GM23248 (cell line): ENCODE measurements at regions not wholly inside any gene's neighbourhood (a gene's known extent, or its start where the extent isn't known, plus 50 kb on each side); places are given as distances from the start of the nearest gene placed in this dataset.
A peak's percentile ranks its signal among the peaks of the same experiment; 100 is the strongest.

Experiments used
- DNase-seq: peaks from one replicate; pipeline ENCODE4 v3.0.0-alpha.2; 2015
- H2AFZ ChIP-seq: fragments of 200-600 bp; sonication (generic); 2 replicates; pipeline ENCODE4 v1.6.1; 2016; ENCODE audit warnings: antibody characterized with exemption
- H3F3A ChIP-seq: fragments of 200-600 bp; sonication (generic); 2 replicates; pipeline ENCODE4 v1.6.1; 2016; ENCODE audit warnings: mild to moderate bottlenecking, antibody characterized with exemption, mixed run types; ENCODE audit not compliant: insufficient read depth
- H3K27ac ChIP-seq: fragments of 200-600 bp; sonication (generic); 2 replicates; pipeline ENCODE4 v1.5.1; 2016; ENCODE audit warnings: mild to moderate bottlenecking
- H3K27me3 ChIP-seq: fragments of 200-600 bp; sonication (generic); replicated peaks from 2 replicates; pipeline ENCODE4 v1.6.1; 2016; ENCODE audit warnings: mild to moderate bottlenecking; ENCODE audit not compliant: insufficient read depth
- H3K36me3 ChIP-seq: fragments of 200-600 bp; sonication (generic); 2 replicates; pipeline ENCODE4 v1.6.1; 2016; ENCODE audit warnings: low read depth, mild to moderate bottlenecking
- H3K4me1 ChIP-seq: fragments of 200-600 bp; sonication (generic); 2 replicates; pipeline ENCODE4 v1.6.1; 2016; ENCODE audit warnings: mild to moderate bottlenecking; ENCODE audit not compliant: insufficient read depth
- H3K4me2 ChIP-seq: fragments of 200-600 bp; sonication (generic); one replicate; pipeline ENCODE4 v1.6.1; 2016; ENCODE audit warnings: mild to moderate bottlenecking; ENCODE audit not compliant: unreplicated experiment
- H3K4me3 ChIP-seq: fragments of 200-600 bp; sonication (generic); 2 replicates; pipeline ENCODE4 v1.5.1; 2016; ENCODE audit warnings: mild to moderate bottlenecking
- H3K79me2 ChIP-seq: fragments of 200-600 bp; sonication (generic); 2 replicates; pipeline ENCODE4 v1.6.1; 2016; ENCODE audit warnings: mild to moderate bottlenecking; ENCODE audit not compliant: insufficient read depth
- H3K9ac ChIP-seq: fragments of 200-600 bp; sonication (generic); 2 replicates; pipeline ENCODE4 v1.6.1; 2016; ENCODE audit warnings: mild to moderate bottlenecking
- H3K9me2 ChIP-seq: fragments of 200-600 bp; sonication (generic); 2 replicates; pipeline ENCODE4 v1.6.1; 2016; ENCODE audit warnings: mixed run types, mild to moderate bottlenecking, moderate library complexity; ENCODE audit not compliant: insufficient read depth
- H3K9me3 ChIP-seq: fragments of 200-600 bp; sonication (generic); one replicate; pipeline ENCODE4 v1.6.1; 2017; ENCODE audit warnings: low read depth
- H4K20me1 ChIP-seq: fragments of 200-600 bp; sonication (generic); 2 replicates; pipeline ENCODE4 v1.6.0; 2016; ENCODE audit not compliant: insufficient read depth
- EZH2 ChIP-seq: fragments of 200-600 bp; sonication (generic); IDR thresholded peaks from 2 replicates; pipeline ENCODE4 v1.6.1; 2018; ENCODE audit warnings: antibody characterized with exemption, mild to moderate bottlenecking; ENCODE audit not compliant: insufficient read depth, poor library complexity, severe bottlenecking
- EZH2phosphoT487 ChIP-seq: fragments of 200-600 bp; sonication (generic); IDR thresholded peaks from 2 replicates; pipeline ENCODE4 v1.6.1; 2018; ENCODE audit warnings: antibody characterized with exemption, moderate library complexity, mild to moderate bottlenecking, low read depth; ENCODE audit not compliant: insufficient read depth
- WGBS, 2 experiments: methylation state at CpG; one replicate each; pipeline ENCODE4 v1.1.6; 2015 to 2017; ENCODE audit warnings: low lambda C conversion rate in 2 of 2, low coverage in 1 of 2; ENCODE audit errors: missing lambda C conversion rate in 2 of 2; 5-methylcytosine and 5-hydroxymethylcytosine counted together
- in situ Hi-C: fragments of 300-500 bp; cut with MboI; formaldehyde crosslinking; loops from 2 replicates; pipeline ENCODE4 v1.15.0; 2020

DNA sequence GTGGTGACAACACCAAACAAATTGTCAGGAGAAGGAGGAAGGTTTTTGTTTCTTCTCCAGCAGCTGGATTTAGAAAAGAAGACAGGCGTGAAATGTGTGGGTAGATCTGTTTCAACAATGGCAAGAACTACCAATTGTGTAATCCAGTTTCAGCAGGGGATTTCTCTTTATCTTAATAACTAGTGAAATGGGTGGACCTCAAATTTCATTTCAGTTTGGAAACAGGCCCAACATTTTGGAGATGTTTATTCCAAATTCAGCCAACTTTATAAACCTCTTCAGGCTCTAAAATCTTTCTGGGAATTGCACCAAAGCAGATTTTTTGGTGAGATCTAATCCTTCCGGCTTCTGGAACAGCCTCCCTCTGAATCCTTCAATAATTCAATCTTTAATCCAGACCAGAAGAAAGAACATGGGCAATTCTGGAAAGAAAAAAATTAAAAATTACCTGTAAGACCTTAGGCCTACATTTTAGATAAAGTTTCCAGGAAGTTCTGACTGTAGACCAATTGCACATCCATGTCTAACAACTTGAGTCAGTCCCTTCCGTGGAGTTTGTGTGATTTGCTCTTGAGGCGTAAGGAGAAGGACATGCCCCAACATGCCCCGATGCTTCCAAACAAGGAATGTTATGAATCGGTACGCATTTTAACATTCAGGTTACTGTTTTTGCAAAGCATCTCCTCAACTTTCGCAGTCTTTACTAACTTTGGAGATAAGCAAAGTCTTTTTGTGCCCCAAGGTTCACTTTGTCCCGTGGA, 423.6 kb downstream of the IRX1 start:
- Histone ChIP-seq H3K4me2 (no peak overlapping the region), H3K9ac (peak overlapping the region; percentile 28; the same call in 1 of the 2 replicates), H3K4me3 (no peak overlapping the region), H3K9me3 (no peaks in the 10 kb centered on the region), H3K79me2 (no peaks in the 10 kb centered on the region), H3K27ac (peak overlapping the region; percentile 62), H3K4me1 (peaks cover 3% of the 10 kb centered on the region; the same call in 1 of the 2 replicates), H3K36me3 (no peaks in the 10 kb centered on the region), H2AFZ (peak overlapping the region; percentile 67), H3F3A (no peaks in the 10 kb centered on the region), H3K9me2 (no peaks in the 10 kb centered on the region), H4K20me1 (no peaks in the 10 kb centered on the region), H3K27me3 (no peaks in the 10 kb centered on the region)
- TF ChIP-seq EZH2 (no peak), EZH2phosphoT487 (no peak)
- DNase-seq, result peak; percentile 46
- WGBS, 2 experiments, result 13 to 16% methylated on average over 9 of the region's 9 CpGs
- in situ Hi-C loops, result no loop called here

DNA sequence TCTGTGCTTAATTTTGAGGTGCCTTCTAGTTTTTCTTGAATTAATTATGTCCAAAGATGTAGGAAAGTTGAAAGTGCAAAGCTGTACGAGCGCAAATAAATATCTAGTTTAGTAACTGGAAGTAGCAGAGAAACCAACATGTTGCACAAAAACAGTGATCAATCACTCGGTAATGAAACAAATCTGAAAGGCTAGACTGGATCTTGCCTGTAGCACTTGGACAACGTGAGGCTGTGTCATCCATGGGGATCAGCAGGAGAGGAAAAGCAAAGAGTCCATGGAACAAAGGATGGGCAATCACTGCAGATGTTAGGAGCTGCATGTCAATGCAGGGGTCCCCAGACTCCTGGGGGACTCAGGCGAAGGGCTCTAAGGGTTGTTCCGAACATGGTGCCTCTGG, 424.2 kb downstream of the IRX1 start:
- Histone ChIP-seq H3K36me3 (no peaks in the 10 kb centered on the region), H3K9me3 (no peaks in the 10 kb centered on the region), H3K4me3 (no peak overlapping the region), H3K79me2 (no peaks in the 10 kb centered on the region), H3K27me3 (no peaks in the 10 kb centered on the region), H4K20me1 (no peaks in the 10 kb centered on the region), H3K4me1 (peaks cover 3% of the 10 kb centered on the region; the same call in 1 of the 2 replicates), H3K27ac (peak overlapping the region; percentile 62), H3F3A (no peaks in the 10 kb centered on the region), H3K4me2 (no peak overlapping the region), H2AFZ (peak overlapping the region; percentile 67), H3K9ac (0 out of 2 replicates have a peak overlapping the region, but pooled peaks have one; percentile 28), H3K9me2 (no peaks in the 10 kb centered on the region)
- TF ChIP-seq EZH2phosphoT487 (no peak), EZH2 (no peak)
- peak; percentile 31 for DNase-seq
- 12 to 15% methylated on average over 6 of the region's 6 CpGs for WGBS, 2 experiments
- in situ Hi-C loops, result no loop called here

DNA sequence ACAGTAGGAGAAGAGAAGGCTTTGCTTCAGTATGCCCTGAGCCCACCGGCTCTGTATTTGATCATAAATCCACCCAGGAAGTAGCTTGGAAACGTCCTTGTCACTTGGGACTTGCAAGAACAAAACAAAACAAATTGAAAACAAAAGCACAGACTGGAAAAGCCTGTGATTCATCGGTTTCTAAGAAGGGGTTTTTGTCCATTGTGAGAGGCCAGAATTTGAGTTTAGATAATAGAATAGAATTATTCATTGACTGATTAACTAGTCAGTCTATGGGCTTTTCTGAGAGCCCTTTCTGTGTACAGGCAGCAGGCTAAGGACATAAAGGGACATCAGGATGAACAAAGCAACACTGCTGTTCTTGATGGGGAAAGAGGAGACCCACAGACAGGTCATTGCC, 424.8 kb downstream of the IRX1 start:
- H3K4me3 ChIP-seq, result no peak overlapping the region
- H4K20me1 ChIP-seq, result no peaks in the 10 kb centered on the region
- no peak overlapping the region for H3K4me2 ChIP-seq
- H3K27ac ChIP-seq, result peak overlapping the region; percentile 62; the same call in 1 of the 2 replicates
- H2AFZ ChIP-seq, result peak overlapping the region; percentile 67
- H3K9me3 ChIP-seq, result no peaks in the 10 kb centered on the region
- peak; percentile 5 for DNase-seq
- H3K9me2 ChIP-seq, result no peaks in the 10 kb centered on the region
- H3K27me3 ChIP-seq, result no peaks in the 10 kb centered on the region
- no peaks in the 10 kb centered on the region for H3K79me2 ChIP-seq
- no peak overlapping the region for H3K9ac ChIP-seq
- 4 to 5% methylated on average over 3 of the region's 3 CpGs for WGBS, 2 experiments
- no peaks in the 10 kb centered on the region for H3F3A ChIP-seq
- no peaks in the 10 kb centered on the region for H3K36me3 ChIP-seq
- TF ChIP-seq EZH2phosphoT487 (no peak), EZH2 (no peak)
- peaks cover 3% of the 10 kb centered on the region; the same call in 1 of the 2 replicates for H3K4me1 ChIP-seq
- in situ Hi-C loops, result no loop called here

DNA sequence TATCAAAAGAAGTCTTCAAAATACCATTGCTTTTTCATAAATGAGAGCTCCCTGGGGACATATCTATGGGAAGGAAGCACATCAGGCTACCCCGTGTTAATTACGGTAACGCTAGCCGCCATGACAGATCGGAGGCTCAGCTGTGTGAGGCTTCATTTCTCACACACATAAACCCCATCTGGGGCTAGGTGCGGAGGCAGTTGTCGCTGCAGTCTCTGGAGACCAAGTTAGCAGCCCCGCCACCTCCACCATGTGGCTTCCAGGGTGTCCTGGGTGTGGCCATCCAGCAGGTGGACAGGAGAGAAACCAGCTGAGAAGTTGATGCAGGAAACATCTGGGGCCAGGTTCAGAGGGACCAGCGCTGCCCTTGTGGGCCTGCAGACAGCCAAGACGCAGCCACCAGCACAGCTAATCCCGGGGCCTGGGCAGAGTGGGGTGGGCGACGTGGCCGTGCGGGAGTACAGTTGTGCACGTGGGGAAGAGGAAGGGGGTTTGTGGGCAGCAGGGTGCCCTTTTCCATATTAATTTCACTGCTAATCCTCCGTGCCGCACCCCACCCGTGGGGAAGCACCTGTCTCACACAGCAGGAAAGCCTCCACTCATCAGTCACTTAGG, 426.5 kb downstream of the IRX1 start:
- no peaks in the 10 kb centered on the region for H3K9me2 ChIP-seq
- 85 to 87% methylated on average over 19 of the region's 19 CpGs for WGBS, 2 experiments
- peaks cover 3% of the 10 kb centered on the region; the same call in 1 of the 2 replicates for H3K4me1 ChIP-seq
- no peaks in the 10 kb centered on the region for H3K36me3 ChIP-seq
- DNase-seq, result no peak
- H3K4me2 ChIP-seq, result no peak overlapping the region
- H3K9me3 ChIP-seq, result no peaks in the 10 kb centered on the region
- in situ Hi-C loops, result no loop called here
- no peaks in the 10 kb centered on the region for H4K20me1 ChIP-seq
- H3K79me2 ChIP-seq, result no peaks in the 10 kb centered on the region
- no peak overlapping the region for H3K27ac ChIP-seq
- no peak overlapping the region for H3K4me3 ChIP-seq
- no peak for TF ChIP-seq EZH2phosphoT487
- no peak for TF ChIP-seq EZH2
- H2AFZ ChIP-seq, result no peak overlapping the region
- no peaks in the 10 kb centered on the region for H3F3A ChIP-seq
- H3K27me3 ChIP-seq, result no peaks in the 10 kb centered on the region
- no peak overlapping the region for H3K9ac ChIP-seq
